ENCODE measurements at regions not wholly inside any gene's neighbourhood (a gene's known extent, or its start where the extent isn't known, plus 50 kb on each side); places are given as distances from the start of the nearest gene placed in this dataset.

DNA sequence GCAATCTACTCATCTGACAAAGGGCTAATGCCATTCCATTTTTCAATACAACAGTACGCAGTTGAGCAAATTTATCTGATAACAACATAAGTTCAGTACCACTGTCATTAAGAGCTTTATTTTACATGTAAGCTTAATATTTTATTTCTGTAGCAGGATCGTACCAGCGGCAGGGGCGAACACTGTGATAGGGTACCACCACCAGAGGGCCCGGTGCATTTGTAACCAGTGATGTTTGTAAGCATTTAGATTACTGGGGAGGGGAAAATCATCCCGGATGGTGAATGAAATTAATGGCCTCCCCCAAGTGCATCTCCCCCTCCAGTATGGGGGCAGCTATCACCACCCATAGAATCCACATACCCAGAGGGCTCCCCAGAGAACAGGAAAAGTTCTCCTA lies 179.0 kb downstream of the ADGRA3 start:
- in situ Hi-C loops (cut with HindIII; ENCODE audit: low sequenced_read_pairs) = no loop called here
- TF ChIP-seq, protein P1, sequence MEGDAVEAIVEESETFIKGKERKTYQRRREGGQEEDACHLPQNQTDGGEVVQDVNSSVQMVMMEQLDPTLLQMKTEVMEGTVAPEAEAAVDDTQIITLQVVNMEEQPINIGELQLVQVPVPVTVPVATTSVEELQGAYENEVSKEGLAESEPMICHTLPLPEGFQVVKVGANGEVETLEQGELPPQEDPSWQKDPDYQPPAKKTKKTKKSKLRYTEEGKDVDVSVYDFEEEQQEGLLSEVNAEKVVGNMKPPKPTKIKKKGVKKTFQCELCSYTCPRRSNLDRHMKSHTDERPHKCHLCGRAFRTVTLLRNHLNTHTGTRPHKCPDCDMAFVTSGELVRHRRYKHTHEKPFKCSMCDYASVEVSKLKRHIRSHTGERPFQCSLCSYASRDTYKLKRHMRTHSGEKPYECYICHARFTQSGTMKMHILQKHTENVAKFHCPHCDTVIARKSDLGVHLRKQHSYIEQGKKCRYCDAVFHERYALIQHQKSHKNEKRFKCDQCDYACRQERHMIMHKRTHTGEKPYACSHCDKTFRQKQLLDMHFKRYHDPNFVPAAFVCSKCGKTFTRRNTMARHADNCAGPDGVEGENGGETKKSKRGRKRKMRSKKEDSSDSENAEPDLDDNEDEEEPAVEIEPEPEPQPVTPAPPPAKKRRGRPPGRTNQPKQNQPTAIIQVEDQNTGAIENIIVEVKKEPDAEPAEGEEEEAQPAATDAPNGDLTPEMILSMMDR (IDR thresholded peaks at IDR 0.05; ENCODE audit: low read depth, low read length, missing control alignments) = no peak
- no peak for DNase-seq (ENCODE audit: low read depth)
- H3K4me3 ChIP-seq (ENCODE audit: low read depth, low read length) = no peak overlapping the region

DNA sequence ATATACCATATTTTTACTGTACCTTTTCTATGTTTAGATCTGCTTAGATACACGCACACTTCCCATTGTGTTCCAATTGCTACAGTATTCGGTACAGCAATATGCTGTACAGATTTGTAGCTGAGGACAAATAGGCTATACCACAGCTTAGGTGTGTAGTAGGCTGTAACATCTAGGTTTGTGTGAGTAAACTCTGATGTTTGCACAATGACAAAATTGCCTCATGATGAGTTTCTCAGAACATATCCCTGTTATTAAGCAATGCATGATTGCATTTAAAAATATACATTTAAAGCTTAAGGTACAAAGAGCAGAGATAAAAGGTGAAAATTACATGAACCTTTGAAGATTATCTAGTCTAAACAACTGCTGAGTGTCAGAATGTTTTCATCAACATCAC lies 181.7 kb downstream of the ADGRA3 start:
- no peak overlapping the region for H3K4me3 ChIP-seq (ENCODE audit: low read depth, low read length)
- TF ChIP-seq, protein P1 (IDR thresholded peaks at IDR 0.05; ENCODE audit: low read depth, low read length, missing control alignments) = no peak
- in situ Hi-C loops (cut with HindIII; ENCODE audit: low sequenced_read_pairs) = no loop called here
- DNase-seq (ENCODE audit: low read depth) = no peak

DNA sequence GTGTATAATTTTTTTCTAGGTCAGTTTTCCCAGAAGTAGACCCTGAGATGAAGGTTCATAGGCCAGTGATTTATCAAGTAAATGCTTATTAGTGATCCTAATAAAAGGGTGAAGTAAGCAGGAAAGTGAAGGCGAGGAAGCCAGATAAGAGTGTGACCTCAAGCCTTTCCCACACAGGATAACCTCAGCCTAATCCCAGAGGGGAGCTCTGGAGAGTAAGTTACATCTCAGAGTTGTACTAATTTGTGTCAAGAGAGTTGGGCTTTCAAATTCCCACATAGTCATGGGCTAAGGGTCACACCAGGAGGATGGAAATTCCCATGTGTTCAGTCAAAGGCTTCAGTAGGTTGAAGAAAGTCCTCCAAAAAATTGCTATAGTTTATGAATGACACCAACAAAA lies 191.4 kb downstream of the ADGRA3 start:
- in situ Hi-C loops (cut with HindIII; ENCODE audit: low sequenced_read_pairs) = no loop called here
- TF ChIP-seq, protein P1 (IDR thresholded peaks at IDR 0.05; ENCODE audit: low read depth, low read length, missing control alignments) = no peak
- DNase-seq (ENCODE audit: low read depth) = no peak
- no peak overlapping the region for H3K4me3 ChIP-seq (ENCODE audit: low read depth, low read length)

DNA sequence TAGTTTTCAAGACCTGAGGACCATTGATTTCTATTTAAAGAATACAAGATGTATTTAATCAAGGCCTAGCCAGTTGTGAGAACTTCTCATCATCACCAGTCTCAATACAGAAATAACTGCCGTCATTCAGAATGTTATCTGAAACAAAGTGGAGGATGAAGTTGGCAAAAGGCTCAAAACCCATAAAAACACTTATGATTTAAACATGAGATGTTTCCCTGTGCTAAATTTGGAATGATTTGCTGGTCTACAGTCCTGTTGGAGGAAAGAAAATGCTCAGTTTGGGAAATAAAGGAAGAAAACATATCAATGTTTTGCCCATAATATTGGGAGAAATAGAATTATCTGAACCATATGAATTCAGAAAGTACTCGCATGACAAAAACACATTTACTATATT lies 192.2 kb downstream of the ADGRA3 start:
- TF ChIP-seq, protein P1 (IDR thresholded peaks at IDR 0.05; ENCODE audit: low read depth, low read length, missing control alignments) = no peak

DNA sequence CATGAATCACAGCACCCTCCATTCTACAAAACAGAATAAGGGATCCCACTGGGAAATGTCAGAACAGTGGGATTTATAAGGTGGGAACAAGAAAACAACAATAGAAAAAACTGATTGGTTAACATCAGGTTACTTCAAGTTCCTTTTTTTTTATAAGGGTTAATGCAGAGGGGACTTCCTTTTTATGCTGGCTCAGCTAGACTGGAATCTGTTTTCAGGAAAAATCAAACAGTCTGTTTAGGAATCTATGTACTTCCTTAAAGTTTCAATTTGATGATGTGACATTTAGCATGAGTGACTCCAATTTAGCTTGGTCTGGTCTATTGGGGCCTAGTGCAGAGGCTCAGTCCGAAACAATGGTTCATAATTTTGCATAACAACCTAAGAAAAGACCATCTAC lies 192.9 kb downstream of the ADGRA3 start:
- no peak for DNase-seq (ENCODE audit: low read depth)
- TF ChIP-seq, protein P1 (IDR thresholded peaks at IDR 0.05; ENCODE audit: low read depth, low read length, missing control alignments) = no peak

More for the DNA sequence above, 192.2 kb downstream of the ADGRA3 start:
- in situ Hi-C loops (cut with HindIII; ENCODE audit: low sequenced_read_pairs) = no loop called here
- no peak for DNase-seq (ENCODE audit: low read depth)
- no peak overlapping the region for H3K4me3 ChIP-seq (ENCODE audit: low read depth, low read length)

DNA sequence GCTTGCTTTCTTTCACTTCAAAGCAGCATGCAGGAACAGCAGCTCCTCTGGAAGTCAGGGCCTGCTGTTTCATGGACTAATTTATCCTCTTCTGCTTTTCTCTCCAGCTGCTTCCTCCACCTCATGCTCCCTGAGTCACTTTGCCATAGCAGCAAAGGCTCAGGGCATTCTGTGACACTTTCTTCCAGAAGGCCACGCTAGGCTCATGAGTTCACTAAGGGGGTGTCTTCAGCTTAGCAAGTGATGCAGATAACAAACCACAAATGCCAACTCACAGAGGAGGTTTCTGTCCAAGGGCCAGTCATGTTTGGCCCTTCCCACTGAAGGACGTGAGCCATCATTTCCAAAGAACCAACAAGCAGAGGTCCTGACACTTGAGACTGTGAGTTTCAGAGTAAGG lies 200.2 kb downstream of the ADGRA3 start:
- in situ Hi-C loops (cut with HindIII; ENCODE audit: low sequenced_read_pairs) = no loop called here
- H3K4me3 ChIP-seq (ENCODE audit: low read depth, low read length) = no peak overlapping the region
- TF ChIP-seq, protein P1 (IDR thresholded peaks at IDR 0.05; ENCODE audit: low read depth, low read length, missing control alignments) = no peak
- DNase-seq (ENCODE audit: low read depth) = no peak

More for the DNA sequence above, 192.9 kb downstream of the ADGRA3 start:
- in situ Hi-C loops (cut with HindIII; ENCODE audit: low sequenced_read_pairs) = no loop called here
- H3K4me3 ChIP-seq (ENCODE audit: low read depth, low read length) = no peak overlapping the region

DNA sequence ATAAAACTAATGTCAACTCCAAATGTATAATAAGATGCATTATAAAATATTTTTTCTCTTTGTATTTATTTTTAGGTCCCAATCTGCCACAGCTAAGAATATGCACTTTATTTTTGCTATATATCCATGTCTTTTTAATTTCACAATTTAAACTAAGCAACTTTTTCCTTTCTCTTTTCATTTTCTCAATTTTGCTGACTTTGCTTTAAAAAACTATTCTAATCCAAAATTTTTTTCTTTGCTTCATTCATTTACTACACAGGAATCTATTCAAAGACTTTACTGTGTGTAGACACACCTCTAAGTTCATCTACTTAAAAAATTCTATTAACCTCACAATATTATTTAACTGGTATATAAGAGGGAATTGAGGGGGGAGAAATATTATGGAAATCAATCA lies 201.9 kb downstream of the ADGRA3 start:
- TF ChIP-seq, protein P1 (IDR thresholded peaks at IDR 0.05; ENCODE audit: low read depth, low read length, missing control alignments) = no peak
- no peak overlapping the region for H3K4me3 ChIP-seq (ENCODE audit: low read depth, low read length)
- DNase-seq (ENCODE audit: low read depth) = no peak
- in situ Hi-C loops (cut with HindIII; ENCODE audit: low sequenced_read_pairs) = no loop called here
